AG04450 (cell line): ENCODE measurements at regions not wholly inside any gene's neighbourhood (a gene's known extent, or its start where the extent isn't known, plus 50 kb on each side); places are given as distances from the start of the nearest gene placed in this dataset.

Source experiments
- CTCF ChIA-PET: fragments of 300-600, 350-600 bp; formaldehyde crosslinking; extraction: SDS; loops from one replicate; lab custom pipeline; 2022; ENCODE audit warnings: antibody characterized with exemption, inconsistent platforms; lab: Charles Lee
- POLR2A ChIA-PET: fragments of 350-600 bp; formaldehyde crosslinking; extraction: SDS; loops from one replicate; lab custom pipeline; 2021; ENCODE audit warnings: antibody characterized with exemption, inconsistent platforms; lab: Yijun Ruan, JAX
- DNase-seq: peaks from one replicate; pipeline ENCODE4 v3.0.0-alpha.2; 2011; ENCODE audit warnings: low read depth, low spot score
- H3K27ac ChIP-seq: one replicate; pipeline ENCODE4 v1.5.1; 2012; ENCODE audit warnings: low read depth, low read length, control low read depth
- H3K27me3 ChIP-seq: one replicate; pipeline ENCODE4 v1.6.0; 2012; ENCODE audit warnings: low read length; ENCODE audit not compliant: control insufficient read depth, insufficient read depth
- H3K4me3 ChIP-seq: 2 replicates; pipeline ENCODE4 v1.5.1; 2011; ENCODE audit warnings: mild to moderate bottlenecking, low read depth, low read length, control low read depth
- H3K9me3 ChIP-seq: 2 replicates; pipeline ENCODE4 v1.5.1; 2012; ENCODE audit warnings: low read length; ENCODE audit not compliant: control insufficient read depth, insufficient read depth
- CTCF ChIP-seq: IDR thresholded peaks from 2 replicates; pipeline ENCODE4 v1.5.1; 2011; ENCODE audit warnings: low read depth, low read length, control low read depth, inconsistent platforms

GRCh38 chr4:119750771-119751170 lies 122.2 kb upstream of the PDE5A start:
- H3K4me3 ChIP-seq, result no peak overlapping the region
- no peak for DNase-seq
- H3K9me3 ChIP-seq, result no peaks in the 10 kb centered on the region
- CTCF ChIA-PET, result interaction anchor here (1.2 kb wide), 1 partner anchor 122 kb away, joined by 3 read pairs; the partner anchor contains the start of gene PDE5A
- no peak for TF ChIP-seq CTCF
- H3K27me3 ChIP-seq, result no peaks in the 10 kb centered on the region
- POLR2A ChIA-PET, result interaction anchor here (1.0 kb wide), 1 partner anchor 15 kb away, joined by 4 read pairs; no protein-coding TSS in a partner anchor
- no peak overlapping the region for H3K27ac ChIP-seq

- DNase-seq, result no peak
- no peak for TF ChIP-seq CTCF
- no peaks in the 10 kb centered on the region for H3K9me3 ChIP-seq
- ChIA-PET POLR2A (no interaction called here), CTCF (interaction anchor here (1.2 kb wide), 1 partner anchor 121 kb away, joined by 3 read pairs; the partner anchor contains the start of gene PDE5A)
- H3K27me3 ChIP-seq, result no peaks in the 10 kb centered on the region
- H3K27ac ChIP-seq, result no peak overlapping the region
- H3K4me3 ChIP-seq, result no peak overlapping the region
These were observed 121.4 kb upstream of the PDE5A start for GRCh38 chr4:119750048-119750447.

GRCh38 chr4:119748853-119749252 lies 120.2 kb upstream of the PDE5A start:
- POLR2A ChIA-PET, result interaction anchor here (0.7 to 0.9 kb wide), 2 partner anchors 13 to 121 kb away, joined by 3 to 6 read pairs; no protein-coding TSS in a partner anchor
- no peak for TF ChIP-seq CTCF
- CTCF ChIA-PET, result no interaction called here

GRCh38 chr4:119746951-119747350 lies 118.3 kb upstream of the PDE5A start:
- Histone ChIP-seq H3K9me3 (no peaks in the 10 kb centered on the region), H3K27ac (no peak overlapping the region), H3K27me3 (no peaks in the 10 kb centered on the region), H3K4me3 (no peak overlapping the region)
- DNase-seq, result no peak
- ChIA-PET CTCF (no interaction called here), POLR2A (no interaction called here)
- no peak for TF ChIP-seq CTCF

More at GRCh38 chr4:119748853-119749252, 120.2 kb upstream of the PDE5A start:
- no peak overlapping the region for H3K4me3 ChIP-seq
- no peak overlapping the region for H3K27ac ChIP-seq
- H3K27me3 ChIP-seq, result no peaks in the 10 kb centered on the region
- no peak for DNase-seq
- H3K9me3 ChIP-seq, result no peaks in the 10 kb centered on the region

- POLR2A ChIA-PET, result interaction anchor here (0.8 kb wide), 1 partner anchor 10 kb away, joined by 3 read pairs; no protein-coding TSS in a partner anchor
- TF ChIP-seq CTCF, result no peak
- Histone ChIP-seq H3K27me3 (no peaks in the 10 kb centered on the region), H3K27ac (no peak overlapping the region), H3K4me3 (no peak overlapping the region), H3K9me3 (no peaks in the 10 kb centered on the region)
- CTCF ChIA-PET, result interaction anchor here (0.6 kb wide), 1 partner anchor 306 kb away, joined by 3 read pairs; no protein-coding TSS in a partner anchor
- no peak for DNase-seq
These were observed 116.7 kb upstream of the PDE5A start for GRCh38 chr4:119745351-119745750.
